Upper lobe of right lung (tissue), 1 donor: ENCODE measurements at regions not wholly inside any gene's neighbourhood (a gene's known extent, or its start where the extent isn't known, plus 50 kb on each side); places are given as distances from the start of the nearest gene placed in this dataset.

ENCODE experiments used
- ATAC-seq: fragments of 200-7000 bp; cut with Tn5 transposase; one replicate; pipeline ENCODE4 v1.9.1; 2020; ENCODE audit warnings: mild to moderate bottlenecking, moderate library complexity
- DNase-seq: peaks from one replicate; pipeline ENCODE4 v3.0.0-alpha.2; 2020
- H3K27ac ChIP-seq: fragments of 200-600 bp; one replicate; pipeline ENCODE4 v1.8.0; 2022
- H3K27me3 ChIP-seq: fragments of 200-600 bp; one replicate; pipeline ENCODE4 v1.8.0; 2022; ENCODE audit warnings: mild to moderate bottlenecking
- H3K36me3 ChIP-seq: fragments of 200-600 bp; one replicate; pipeline ENCODE4 v1.8.0; 2022
- H3K4me1 ChIP-seq: fragments of 200-600 bp; one replicate; pipeline ENCODE4 v1.8.0; 2022
- H3K4me3 ChIP-seq: fragments of 200-600 bp; one replicate; pipeline ENCODE4 v1.8.0; 2022; ENCODE audit warnings: mild to moderate bottlenecking
- H3K9me3 ChIP-seq: fragments of 200-600 bp; one replicate; pipeline ENCODE4 v1.8.0; 2022
- intact Hi-C: fragments of 100-400 bp; cut with DNase I; formaldehyde crosslinking; loops from one replicate; pipeline ENCODE4 v1.11.0; 2022
- TF ChIP-seq, protein P1 (sequence below): fragments of 200-600 bp; IDR thresholded peaks from one replicate; pipeline ENCODE4 v1.8.0; 2022; ENCODE audit warnings: antibody characterized with exemption
- donor health status: DM: no; HTN: yes; CAD: no; lungs with severe emphysema.

DNA sequence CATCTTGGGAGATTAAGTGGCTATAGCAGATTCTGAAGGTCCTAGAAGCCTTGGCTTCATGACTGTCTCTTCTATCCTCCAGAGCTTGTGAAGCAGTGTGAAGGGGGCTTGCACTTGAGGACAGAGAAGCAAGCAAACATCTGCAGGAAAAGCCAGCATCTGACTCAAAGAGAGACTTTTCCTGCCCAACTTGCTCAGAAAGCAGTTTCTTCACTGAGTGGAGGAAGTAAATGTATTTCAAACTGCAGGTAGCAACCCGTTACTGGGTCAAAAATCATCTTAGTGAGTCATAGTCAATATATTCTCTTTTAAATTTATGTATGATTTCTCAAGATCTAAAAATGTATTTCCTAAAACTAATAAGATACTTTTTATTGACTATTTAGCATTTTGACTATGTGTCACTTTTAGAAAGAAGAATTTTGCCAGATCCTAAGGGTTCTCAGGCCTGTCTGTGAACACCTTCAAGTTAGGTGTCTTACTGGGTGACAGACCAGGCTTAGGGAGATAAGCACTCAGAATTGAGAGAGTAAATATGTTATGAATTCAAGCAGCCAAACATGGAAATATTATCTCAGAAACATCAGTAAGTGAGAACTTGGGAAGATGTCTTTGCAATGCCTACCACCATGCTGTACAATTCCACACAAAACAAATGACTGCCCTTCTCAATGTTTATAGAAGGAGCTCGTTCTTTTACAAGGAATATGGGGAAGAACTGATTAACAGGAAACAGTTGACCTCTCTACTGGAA is 72.6 kb upstream of the DMAC1 start:
- Histone ChIP-seq H3K9me3 (no peaks in the 10 kb centered on the region), H3K27ac (no peak overlapping the region), H3K4me3 (no peak overlapping the region), H3K4me1 (no peaks in the 10 kb centered on the region), H3K36me3 (no peaks in the 10 kb centered on the region), H3K27me3 (no peaks in the 10 kb centered on the region)
- intact Hi-C loops, result no loop called here
- no peak for DNase-seq
- TF ChIP-seq, protein P1, sequence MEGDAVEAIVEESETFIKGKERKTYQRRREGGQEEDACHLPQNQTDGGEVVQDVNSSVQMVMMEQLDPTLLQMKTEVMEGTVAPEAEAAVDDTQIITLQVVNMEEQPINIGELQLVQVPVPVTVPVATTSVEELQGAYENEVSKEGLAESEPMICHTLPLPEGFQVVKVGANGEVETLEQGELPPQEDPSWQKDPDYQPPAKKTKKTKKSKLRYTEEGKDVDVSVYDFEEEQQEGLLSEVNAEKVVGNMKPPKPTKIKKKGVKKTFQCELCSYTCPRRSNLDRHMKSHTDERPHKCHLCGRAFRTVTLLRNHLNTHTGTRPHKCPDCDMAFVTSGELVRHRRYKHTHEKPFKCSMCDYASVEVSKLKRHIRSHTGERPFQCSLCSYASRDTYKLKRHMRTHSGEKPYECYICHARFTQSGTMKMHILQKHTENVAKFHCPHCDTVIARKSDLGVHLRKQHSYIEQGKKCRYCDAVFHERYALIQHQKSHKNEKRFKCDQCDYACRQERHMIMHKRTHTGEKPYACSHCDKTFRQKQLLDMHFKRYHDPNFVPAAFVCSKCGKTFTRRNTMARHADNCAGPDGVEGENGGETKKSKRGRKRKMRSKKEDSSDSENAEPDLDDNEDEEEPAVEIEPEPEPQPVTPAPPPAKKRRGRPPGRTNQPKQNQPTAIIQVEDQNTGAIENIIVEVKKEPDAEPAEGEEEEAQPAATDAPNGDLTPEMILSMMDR, result no peak
- no peak for ATAC-seq

DNA sequence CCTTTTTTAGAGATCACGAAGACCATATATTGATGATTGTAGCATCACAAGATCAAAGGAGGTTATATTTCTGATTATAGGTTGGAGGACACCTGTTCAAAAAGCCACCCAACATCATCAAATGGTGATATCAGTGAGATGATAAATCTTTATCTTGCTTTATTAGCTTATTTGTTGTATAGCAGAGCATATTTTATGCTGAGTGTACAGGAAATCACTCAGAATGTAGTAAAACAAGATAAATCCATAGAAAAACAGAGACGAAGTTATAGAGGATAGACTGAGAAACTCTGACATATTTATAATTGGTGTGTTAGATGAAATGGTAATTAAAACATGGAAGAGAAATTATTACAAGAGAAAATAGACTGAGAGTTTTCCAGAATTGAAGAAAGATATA is 69.8 kb upstream of the DMAC1 start:
- H3K27me3 ChIP-seq, result no peaks in the 10 kb centered on the region
- ATAC-seq, result no peak
- H3K27ac ChIP-seq, result no peak overlapping the region
- TF ChIP-seq, protein P1, result no peak
- no peak overlapping the region for H3K4me3 ChIP-seq
- no peak for DNase-seq
- no peaks in the 10 kb centered on the region for H3K9me3 ChIP-seq
- no peaks in the 10 kb centered on the region for H3K4me1 ChIP-seq
- intact Hi-C loops, result no loop called here
- no peaks in the 10 kb centered on the region for H3K36me3 ChIP-seq

DNA sequence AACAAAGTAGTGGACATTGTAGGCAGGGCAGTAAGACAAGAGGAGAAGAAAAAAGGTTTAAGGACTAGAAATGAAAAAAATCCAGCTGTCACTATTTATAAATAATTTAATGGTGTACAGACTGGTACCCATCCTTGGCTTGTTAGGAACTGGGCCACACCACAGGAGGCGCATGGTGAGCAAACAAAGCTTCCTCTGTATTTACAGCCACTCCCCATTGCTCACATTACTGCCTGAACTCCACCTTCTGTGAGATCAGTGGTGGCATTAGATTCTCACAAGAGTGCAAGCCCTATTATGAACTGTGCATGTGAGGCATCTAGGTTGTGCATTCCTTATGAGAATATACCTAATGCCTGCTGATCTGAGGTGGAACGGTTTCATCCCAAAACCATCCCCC is 62.6 kb upstream of the DMAC1 start:
- no peaks in the 10 kb centered on the region for H3K27me3 ChIP-seq
- no peak for ATAC-seq
- intact Hi-C loops, result no loop called here
- no peak for DNase-seq
- H3K4me1 ChIP-seq, result no peaks in the 10 kb centered on the region
- no peaks in the 10 kb centered on the region for H3K9me3 ChIP-seq
- H3K36me3 ChIP-seq, result no peaks in the 10 kb centered on the region
- H3K27ac ChIP-seq, result no peak overlapping the region
- TF ChIP-seq, protein P1, result no peak
- H3K4me3 ChIP-seq, result no peak overlapping the region

DNA sequence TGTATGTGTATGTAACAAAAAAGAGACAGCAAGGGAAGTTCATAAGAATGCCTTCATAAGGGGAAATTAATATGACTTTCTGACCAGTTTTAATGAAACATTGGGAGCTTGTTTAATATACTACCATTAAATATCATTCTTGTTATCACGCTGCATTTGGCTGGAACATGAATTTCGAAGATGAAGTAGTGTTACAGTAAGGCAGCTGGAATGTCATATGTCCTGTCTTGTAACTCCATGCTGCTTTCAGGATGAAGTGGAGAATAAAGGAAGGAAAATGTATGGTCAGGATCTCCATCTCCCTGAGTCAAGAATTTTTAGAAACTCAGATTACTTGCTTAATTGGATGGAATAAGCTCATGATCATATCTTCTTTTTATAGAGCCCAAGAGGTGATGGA is 61.5 kb upstream of the DMAC1 start:
- Histone ChIP-seq H3K36me3 (no peaks in the 10 kb centered on the region), H3K9me3 (no peaks in the 10 kb centered on the region), H3K4me3 (no peak overlapping the region), H3K27ac (no peak overlapping the region), H3K4me1 (no peaks in the 10 kb centered on the region), H3K27me3 (no peaks in the 10 kb centered on the region)
- intact Hi-C loops, result no loop called here
- no peak for ATAC-seq
- no peak for DNase-seq
- TF ChIP-seq, protein P1, result no peak

DNA sequence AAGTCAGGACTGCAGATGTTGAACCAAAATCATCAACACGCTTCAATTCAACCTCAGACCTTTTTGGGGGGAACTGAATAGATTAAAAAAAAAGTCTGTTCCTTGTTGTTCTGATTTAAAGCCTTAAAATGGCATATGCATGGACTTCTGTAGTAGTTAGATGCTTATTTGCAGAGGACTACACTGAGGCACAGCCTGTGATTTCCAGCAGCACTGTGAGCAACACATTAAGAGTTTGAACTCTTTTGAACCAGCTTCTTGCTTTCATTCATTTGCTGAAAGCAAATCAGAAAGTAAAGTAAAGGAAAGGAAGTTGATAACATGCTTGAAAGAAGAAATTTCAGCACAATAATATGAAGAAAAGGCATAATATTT is 60.7 kb upstream of the DMAC1 start:
- no peak for ATAC-seq
- intact Hi-C loops, result no loop called here
- TF ChIP-seq, protein P1, result no peak

More for the DNA sequence above, 60.7 kb upstream of the DMAC1 start:
- H3K27ac ChIP-seq, result no peak overlapping the region
- DNase-seq, result no peak
- H3K9me3 ChIP-seq, result no peaks in the 10 kb centered on the region
- H3K36me3 ChIP-seq, result no peaks in the 10 kb centered on the region
- H3K27me3 ChIP-seq, result no peaks in the 10 kb centered on the region
- no peak overlapping the region for H3K4me3 ChIP-seq
- no peaks in the 10 kb centered on the region for H3K4me1 ChIP-seq
